Middle frontal gyrus (tissue), 1 donor: ENCODE measurements at regions not wholly inside any gene's neighbourhood (a gene's known extent, or its start where the extent isn't known, plus 50 kb on each side); places are given as distances from the start of the nearest gene placed in this dataset.
A peak's percentile ranks its signal among the peaks of the same experiment; 100 is the strongest.
"Not testable (repeated sequence)": the region's sequence is repeated elsewhere in the genome, so short reads cannot be mapped to it uniquely, and the experiment has no call there.

Experiments used
- DNase-seq: peaks from one replicate; pipeline ENCODE4 v3.0.0-alpha.2; 2015; ENCODE audit warnings: low spot score; ENCODE audit errors: extremely low spot score

- no peak for DNase-seq
Observed at GRCh38 chr5:102613661-102614060, 114.9 kb upstream of the SLCO6A1 start.

- DNase-seq = no peak
Observed at GRCh38 chr5:102617191-102618187, 118.7 kb upstream of the SLCO6A1 start.

- no peak for DNase-seq
Observed at GRCh38 chr5:102622262-102622661, 123.5 kb upstream of the SLCO6A1 start.

GRCh38 chr5:102623329-102624065, 124.7 kb upstream of the SLCO6A1 start:
- DNase-seq = no peak

- DNase-seq = no peak
Observed at GRCh38 chr5:102624405-102624804, 125.6 kb upstream of the SLCO6A1 start.

DNA sequence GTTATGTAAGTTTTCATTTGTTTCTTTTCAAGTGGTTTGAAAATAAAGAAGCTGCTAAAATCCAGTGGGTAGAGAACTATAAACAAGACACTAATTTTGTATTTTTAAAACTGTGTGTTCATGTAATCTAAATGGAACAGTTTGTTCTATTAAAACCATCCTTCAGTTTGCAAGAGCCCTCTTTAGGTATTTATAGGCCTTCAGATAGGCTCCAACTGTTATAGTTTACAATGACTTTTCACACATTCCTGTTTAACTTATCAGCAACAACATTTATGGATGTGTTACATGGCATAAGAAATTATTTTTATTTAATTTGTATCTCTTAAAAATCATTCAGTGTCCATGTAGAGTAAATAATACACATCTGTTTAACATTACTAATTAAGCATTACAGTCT, 126.7 kb upstream of the SLCO6A1 start:
- no peak for DNase-seq

DNA sequence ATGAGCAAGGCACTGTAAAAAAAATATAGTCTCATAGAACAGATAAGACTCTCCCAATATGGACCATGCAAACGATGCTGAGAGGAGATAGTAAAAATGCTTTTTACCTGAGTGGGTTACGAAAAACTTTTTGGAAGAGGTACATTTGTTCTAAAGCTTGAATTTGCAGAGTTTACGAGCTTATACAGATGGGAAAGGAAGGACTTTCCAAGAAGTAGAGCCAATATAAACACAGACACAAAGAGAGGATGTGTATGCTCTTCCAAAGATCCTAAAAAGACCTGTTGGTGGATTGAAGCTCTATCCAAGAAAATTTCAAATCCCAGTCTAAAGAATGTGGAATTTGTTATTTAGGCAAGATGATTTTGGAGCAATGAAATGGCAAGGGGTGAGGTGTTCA, 127.1 kb upstream of the SLCO6A1 start:
- DNase-seq = no peak

GRCh38 chr5:102627315-102627714, 127.8 kb upstream of the PAM start:
- no peak for DNase-seq

- no peak for DNase-seq
Observed at GRCh38 chr5:102628441-102629175, 126.5 kb upstream of the PAM start.

DNA sequence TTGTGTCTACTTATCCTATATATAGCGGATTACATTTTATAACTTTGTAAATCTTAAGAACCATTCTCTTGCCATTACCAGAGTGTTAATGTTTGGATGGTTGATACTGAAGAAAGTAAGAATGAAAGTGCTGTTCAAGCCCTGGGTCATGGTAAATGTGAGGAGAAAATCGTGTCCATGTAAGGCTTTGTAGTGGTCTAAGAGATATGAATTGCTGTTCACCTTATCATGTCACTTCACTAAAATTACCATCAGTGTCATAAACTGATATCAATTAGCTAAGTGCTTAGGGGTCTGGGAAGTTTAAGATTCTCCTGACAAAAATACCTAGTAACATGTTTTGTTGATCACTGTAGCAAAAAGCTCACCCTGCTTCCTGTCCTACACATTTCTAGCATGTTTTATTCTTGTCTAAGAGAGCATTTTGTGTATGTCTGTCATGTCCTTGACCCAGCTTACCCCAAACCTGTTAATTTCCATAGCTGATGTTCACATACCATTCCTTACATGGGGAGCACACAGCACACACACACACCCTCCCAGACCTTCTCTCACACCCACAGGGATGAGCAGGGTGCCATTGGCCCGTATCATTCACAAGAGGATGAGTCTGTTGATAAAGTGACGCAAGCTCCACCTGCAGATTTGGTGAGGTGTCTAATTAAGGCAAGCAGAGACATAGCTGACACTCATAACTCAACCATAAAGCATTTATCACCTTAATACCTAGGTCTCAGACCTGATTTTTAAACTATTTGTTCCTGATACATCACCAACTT, 125.1 kb upstream of the PAM start:
- no peak for DNase-seq

DNA sequence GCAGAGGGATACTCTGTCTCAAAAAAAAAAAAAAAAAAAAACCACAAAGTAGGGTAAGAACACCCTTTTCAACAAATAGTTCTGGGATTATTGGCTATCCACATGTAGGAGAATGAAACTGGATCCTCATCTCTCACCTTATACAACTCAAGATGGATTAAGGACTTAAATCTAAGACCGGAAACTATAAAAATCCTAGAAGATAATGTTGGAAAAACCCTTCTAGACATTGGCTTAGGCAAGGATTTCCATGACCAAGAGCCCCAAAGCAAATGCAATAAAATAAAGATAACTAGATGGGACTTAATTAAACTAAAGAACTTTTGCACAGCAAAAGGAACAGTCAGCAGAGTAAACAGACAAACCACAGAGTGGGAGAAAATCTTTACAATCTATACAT, 119.7 kb upstream of the PAM start:
- not testable (repeated sequence) for DNase-seq

DNA sequence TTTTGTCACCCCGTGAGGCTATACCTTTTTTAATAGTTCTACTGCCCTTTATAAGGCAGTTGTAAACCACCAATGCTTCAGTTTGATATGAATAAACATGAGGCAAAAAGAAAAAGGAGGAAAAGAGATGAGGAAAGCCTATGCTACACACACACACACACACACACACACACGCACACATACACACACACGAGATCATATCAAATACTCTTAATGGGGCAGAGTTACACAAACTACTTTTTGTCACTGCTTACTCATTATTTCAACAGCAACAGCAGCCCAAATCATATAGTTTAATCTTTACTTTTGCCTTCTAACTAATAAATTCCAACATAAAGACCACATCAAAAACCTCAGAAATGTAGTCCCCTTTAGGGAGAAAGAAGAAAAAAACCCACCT, 116.8 kb upstream of the PAM start:
- no peak for DNase-seq

DNA sequence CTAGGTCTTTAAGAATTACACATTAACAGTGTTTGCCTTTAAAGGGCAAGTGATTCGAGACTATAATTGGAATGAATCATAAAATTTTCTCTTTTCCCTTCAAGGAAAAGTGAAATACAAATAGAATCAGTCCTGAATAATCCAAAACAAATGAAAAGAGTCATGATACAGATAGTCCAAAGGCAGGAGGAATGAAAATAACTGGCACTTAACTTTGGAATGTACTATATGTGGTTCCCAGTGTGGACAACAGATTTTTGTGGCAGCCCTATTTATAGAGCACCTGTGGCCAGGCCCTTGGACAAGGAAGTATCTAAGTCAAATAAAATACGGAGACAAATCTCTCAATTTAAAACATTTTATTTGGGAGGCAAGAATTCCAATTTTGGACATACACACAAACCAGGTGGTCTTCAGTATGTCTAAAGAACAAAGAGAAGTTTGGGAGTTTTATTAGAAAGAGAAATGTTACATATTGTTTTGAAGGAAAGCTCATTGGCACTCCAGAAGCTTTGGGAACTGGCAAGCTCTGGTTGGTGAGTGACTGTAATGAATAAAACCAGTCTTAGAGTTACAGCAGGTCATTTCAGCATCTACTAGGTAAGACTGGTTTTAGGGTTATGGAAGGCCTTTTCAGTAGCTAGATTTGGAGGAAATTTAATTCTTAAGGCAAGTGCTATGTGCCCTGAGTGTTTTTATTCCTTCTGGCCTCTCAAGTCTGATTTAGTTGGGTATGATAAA, 116.0 kb upstream of the PAM start:
- DNase-seq = no peak

- DNase-seq = no peak
Observed at GRCh38 chr5:102649731-102650130, 105.4 kb upstream of the PAM start.

- DNase-seq = no peak
Observed at GRCh38 chr5:102651466-102651865, 103.6 kb upstream of the PAM start.

- no peak for DNase-seq
Observed at GRCh38 chr5:102654559-102655349, 100.4 kb upstream of the PAM start.

DNA sequence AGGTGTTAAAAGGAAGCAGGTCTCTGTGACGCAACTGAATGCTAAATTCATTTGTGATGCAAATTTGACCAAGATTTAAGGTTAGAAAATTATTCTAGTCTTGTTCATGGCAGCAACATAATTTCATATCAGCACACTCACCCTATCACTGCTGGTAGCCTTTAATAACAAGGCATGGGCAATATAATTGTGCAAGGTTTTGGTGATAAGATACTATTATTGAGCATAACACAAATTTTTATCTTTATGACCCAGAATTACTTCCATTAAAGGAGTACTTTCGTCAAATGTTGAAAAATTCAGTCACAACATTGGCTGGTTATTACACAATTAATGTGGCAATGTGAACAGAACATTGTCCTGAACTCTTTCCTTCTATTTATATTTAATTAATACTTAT, 96.0 kb upstream of the PAM start:
- no peak for DNase-seq

DNA sequence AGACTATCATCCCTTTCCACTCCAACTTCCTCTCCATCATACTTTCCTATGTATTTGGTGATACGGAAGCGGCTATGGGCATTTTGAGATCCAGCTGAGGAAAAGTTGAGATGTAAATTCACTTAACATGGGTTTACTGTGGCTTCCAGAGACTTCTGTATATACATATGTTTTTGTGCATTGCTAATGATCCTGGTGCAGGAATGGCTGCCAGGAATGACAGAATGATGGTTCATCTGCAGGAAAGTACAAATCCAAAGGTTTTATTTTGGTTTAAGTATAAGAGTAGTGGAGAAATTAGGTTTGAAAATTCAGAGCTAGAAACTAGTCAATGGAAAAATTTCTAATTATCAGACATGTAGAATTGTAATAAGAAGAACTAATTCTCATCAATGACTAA, 95.0 kb upstream of the PAM start:
- DNase-seq = no peak

GRCh38 chr5:102663749-102664530, 91.2 kb upstream of the PAM start:
- DNase-seq = peak; percentile 20
